ENCODE measurements at regions not wholly inside any gene's neighbourhood (a gene's known extent, or its start where the extent isn't known, plus 50 kb on each side); places are given as distances from the start of the nearest gene placed in this dataset.

GRCh38 chr4:160514126-160514525 is 1411.2 kb downstream of the RAPGEF2 start:
- no peak overlapping the region for H3K9ac ChIP-seq (ENCODE audit: control insufficient read depth, insufficient read depth, low read length)
- no peak overlapping the region for H3K4me2 ChIP-seq (ENCODE audit: control insufficient read depth, insufficient read depth)
- no peak overlapping the region for H2AFZ ChIP-seq (ENCODE audit: control insufficient read depth, low read depth, low read length)
- no peaks in the 10 kb centered on the region for H3K79me2 ChIP-seq (ENCODE audit: control insufficient read depth, insufficient read depth, low read length)
- RAD21 ChIA-PET (ENCODE audit: unreplicated experiment), result no interaction called here
- H3K36me3 ChIP-seq (ENCODE audit: control insufficient read depth in 2 of 2, insufficient read depth in 2 of 2, low read length in 1 of 2), result no peaks in the 10 kb centered on the region
- in situ Hi-C loops (cut with MboI), result no loop called here
- no peak overlapping the region for H3K4me3 ChIP-seq
- BruUV-seq (replicated peaks), result no TSS peak
- SMC1A ChIA-PET (ENCODE audit: uncharacterized antibody, unreplicated experiment), result no interaction called here
- no peak for ATAC-seq
- H3K4me1 ChIP-seq (ENCODE audit: control insufficient read depth, insufficient read depth, low read length), result no peaks in the 10 kb centered on the region
- no peaks in the 10 kb centered on the region for H3K27me3 ChIP-seq (replicated peaks in 1 of 2; ENCODE audit: control insufficient read depth in 2 of 2, insufficient read depth in 2 of 2, low read length in 1 of 2)
- POLR2A ChIA-PET, result no interaction called here
- WGBS (ENCODE audit: insufficient coverage, insufficient replicate concordance, low lambda C conversion rate, missing lambda C conversion rate), result 33% methylated on average over 3 of the region's 3 CpGs
- H3K9me3 ChIP-seq (replicated peaks; ENCODE audit: control insufficient read depth, insufficient read depth, low read length), result no peaks in the 10 kb centered on the region
- DNase-seq (ENCODE audit: low read depth, low spot score), result no peak
- no peak for FAIRE-seq
- no peak overlapping the region for H3K27ac ChIP-seq (ENCODE audit: control insufficient read depth, insufficient read depth)
- intact Hi-C loops (cut with micrococcal nuclease; ENCODE audit: unreplicated experiment), result no loop called here
- CTCF ChIA-PET, result no interaction called here
- no peaks in the 10 kb centered on the region for H4K20me1 ChIP-seq (ENCODE audit: control insufficient read depth, insufficient read depth)
- TF ChIP-seq ZNF592 (IDR thresholded peaks at IDR 0.05), result no peak
- TF ChIP-seq ESRRA (IDR thresholded peaks at IDR 0.05; ENCODE audit: low read length), result no peak
- TF ChIP-seq ZNF24 (IDR thresholded peaks at IDR 0.05), result no peak
- no peak for TF ChIP-seq SREBF2 (IDR thresholded peaks at IDR 0.05; ENCODE audit: low read length)
- no peak for TF ChIP-seq ATF2 (IDR thresholded peaks at IDR 0.05; ENCODE audit: low read length)
- TF ChIP-seq, protein P1, sequence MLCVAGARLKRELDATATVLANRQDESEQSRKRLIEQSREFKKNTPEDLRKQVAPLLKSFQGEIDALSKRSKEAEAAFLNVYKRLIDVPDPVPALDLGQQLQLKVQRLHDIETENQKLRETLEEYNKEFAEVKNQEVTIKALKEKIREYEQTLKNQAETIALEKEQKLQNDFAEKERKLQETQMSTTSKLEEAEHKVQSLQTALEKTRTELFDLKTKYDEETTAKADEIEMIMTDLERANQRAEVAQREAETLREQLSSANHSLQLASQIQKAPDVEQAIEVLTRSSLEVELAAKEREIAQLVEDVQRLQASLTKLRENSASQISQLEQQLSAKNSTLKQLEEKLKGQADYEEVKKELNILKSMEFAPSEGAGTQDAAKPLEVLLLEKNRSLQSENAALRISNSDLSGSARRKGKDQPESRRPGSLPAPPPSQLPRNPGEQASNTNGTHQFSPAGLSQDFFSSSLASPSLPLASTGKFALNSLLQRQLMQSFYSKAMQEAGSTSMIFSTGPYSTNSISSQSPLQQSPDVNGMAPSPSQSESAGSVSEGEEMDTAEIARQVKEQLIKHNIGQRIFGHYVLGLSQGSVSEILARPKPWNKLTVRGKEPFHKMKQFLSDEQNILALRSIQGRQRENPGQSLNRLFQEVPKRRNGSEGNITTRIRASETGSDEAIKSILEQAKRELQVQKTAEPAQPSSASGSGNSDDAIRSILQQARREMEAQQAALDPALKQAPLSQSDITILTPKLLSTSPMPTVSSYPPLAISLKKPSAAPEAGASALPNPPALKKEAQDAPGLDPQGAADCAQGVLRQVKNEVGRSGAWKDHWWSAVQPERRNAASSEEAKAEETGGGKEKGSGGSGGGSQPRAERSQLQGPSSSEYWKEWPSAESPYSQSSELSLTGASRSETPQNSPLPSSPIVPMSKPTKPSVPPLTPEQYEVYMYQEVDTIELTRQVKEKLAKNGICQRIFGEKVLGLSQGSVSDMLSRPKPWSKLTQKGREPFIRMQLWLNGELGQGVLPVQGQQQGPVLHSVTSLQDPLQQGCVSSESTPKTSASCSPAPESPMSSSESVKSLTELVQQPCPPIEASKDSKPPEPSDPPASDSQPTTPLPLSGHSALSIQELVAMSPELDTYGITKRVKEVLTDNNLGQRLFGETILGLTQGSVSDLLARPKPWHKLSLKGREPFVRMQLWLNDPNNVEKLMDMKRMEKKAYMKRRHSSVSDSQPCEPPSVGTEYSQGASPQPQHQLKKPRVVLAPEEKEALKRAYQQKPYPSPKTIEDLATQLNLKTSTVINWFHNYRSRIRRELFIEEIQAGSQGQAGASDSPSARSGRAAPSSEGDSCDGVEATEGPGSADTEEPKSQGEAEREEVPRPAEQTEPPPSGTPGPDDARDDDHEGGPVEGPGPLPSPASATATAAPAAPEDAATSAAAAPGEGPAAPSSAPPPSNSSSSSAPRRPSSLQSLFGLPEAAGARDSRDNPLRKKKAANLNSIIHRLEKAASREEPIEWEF (IDR thresholded peaks at IDR 0.05; ENCODE audit: insufficient replicate concordance, low read depth, low read length), result no peak
- no peak for TF ChIP-seq SIX5 (IDR thresholded peaks at IDR 0.05; ENCODE audit: low read depth, low read length, severe bottlenecking)
- no peak for TF ChIP-seq MEF2A (IDR thresholded peaks at IDR 0.05; ENCODE audit: insufficient read depth, low read depth, low read length)
- no peak for TF ChIP-seq ZBTB11 (CRISPR knock-in tag; IDR thresholded peaks at IDR 0.05)
- no peak for TF ChIP-seq PML (IDR thresholded peaks at IDR 0.05; ENCODE audit: low read length)
- TF ChIP-seq RCOR1 (conservative IDR thresholded peaks at IDR 0.05; ENCODE audit: low read depth, low read length), result no peak
